ENCODE measurements at regions not wholly inside any gene's neighbourhood (a gene's known extent, or its start where the extent isn't known, plus 50 kb on each side); places are given as distances from the start of the nearest gene placed in this dataset.

- H3K27ac ChIP-seq = no peak overlapping the region
- H3K27me3 ChIP-seq = no peaks in the 10 kb centered on the region
- no peaks in the 10 kb centered on the region for H3K36me3 ChIP-seq
- intact Hi-C loops (cut with DNase I; ENCODE audit: low total_unique reads) = loop anchor here (10.0 kb wide), 1 partner anchor 588 kb away; no protein-coding TSS in a partner anchor
- no peaks in the 10 kb centered on the region for H3K4me1 ChIP-seq
- H3K9me3 ChIP-seq = no peaks in the 10 kb centered on the region
- no peak for DNase-seq
- H3K4me3 ChIP-seq = no peak overlapping the region
- no peak for TF ChIP-seq CTCF (IDR thresholded peaks at IDR 0.05)
- no peak for TF ChIP-seq POLR2A (IDR thresholded peaks at IDR 0.05)
These were observed 108.3 kb downstream of the AHR start for GRCh38 chr7:17406738-17407137.

GRCh38 chr7:17407229-17407628 is 108.8 kb downstream of the AHR start:
- Histone ChIP-seq H3K4me3 (no peak overlapping the region), H3K36me3 (no peaks in the 10 kb centered on the region), H3K27me3 (no peaks in the 10 kb centered on the region), H3K4me1 (no peaks in the 10 kb centered on the region), H3K27ac (no peak overlapping the region), H3K9me3 (no peaks in the 10 kb centered on the region)
- no peak for DNase-seq
- intact Hi-C loops (cut with DNase I; ENCODE audit: low total_unique reads) = loop anchor here (10.0 kb wide), 1 partner anchor 588 kb away; no protein-coding TSS in a partner anchor
- TF ChIP-seq POLR2A (IDR thresholded peaks at IDR 0.05) = no peak
- no peak for TF ChIP-seq CTCF (IDR thresholded peaks at IDR 0.05)

- Histone ChIP-seq H3K9me3 (no peaks in the 10 kb centered on the region), H3K4me3 (no peak overlapping the region), H3K27me3 (no peaks in the 10 kb centered on the region), H3K27ac (no peak overlapping the region), H3K36me3 (no peaks in the 10 kb centered on the region), H3K4me1 (no peaks in the 10 kb centered on the region)
- DNase-seq = peak in 1 of 2 donors; percentile 26
- TF ChIP-seq POLR2A (IDR thresholded peaks at IDR 0.05) (no peak), CTCF (IDR thresholded peaks at IDR 0.05) (no peak)
- intact Hi-C loops (cut with DNase I; ENCODE audit: low total_unique reads) = loop anchor here (10.0 kb wide), 1 partner anchor 586 kb away; no protein-coding TSS in a partner anchor
These were observed 109.9 kb downstream of the AHR start for GRCh38 chr7:17408245-17408903.

GRCh38 chr7:17408904-17409290 is 110.4 kb downstream of the AHR start:
- TF ChIP-seq CTCF (IDR thresholded peaks at IDR 0.05) = no peak
- TF ChIP-seq POLR2A (IDR thresholded peaks at IDR 0.05) = no peak

GRCh38 chr7:17411922-17412321 is 113.5 kb downstream of the AHR start:
- no peak for TF ChIP-seq CTCF (IDR thresholded peaks at IDR 0.05)
- no peak for TF ChIP-seq POLR2A (IDR thresholded peaks at IDR 0.05)
- intact Hi-C loops (cut with DNase I; ENCODE audit: low total_unique reads) = no loop called here

More at GRCh38 chr7:17408904-17409290, 110.4 kb downstream of the AHR start:
- Histone ChIP-seq H3K4me1 (no peaks in the 10 kb centered on the region), H3K36me3 (no peaks in the 10 kb centered on the region), H3K27me3 (no peaks in the 10 kb centered on the region), H3K27ac (no peak overlapping the region), H3K4me3 (no peak overlapping the region), H3K9me3 (no peaks in the 10 kb centered on the region)
- intact Hi-C loops (cut with DNase I; ENCODE audit: low total_unique reads) = loop anchor here (10.0 kb wide), 1 partner anchor 586 kb away; no protein-coding TSS in a partner anchor
- DNase-seq = no peak

More at GRCh38 chr7:17411922-17412321, 113.5 kb downstream of the AHR start:
- no peaks in the 10 kb centered on the region for H3K4me1 ChIP-seq
- no peaks in the 10 kb centered on the region for H3K9me3 ChIP-seq
- H3K4me3 ChIP-seq = no peak overlapping the region
- no peaks in the 10 kb centered on the region for H3K27me3 ChIP-seq
- H3K36me3 ChIP-seq = no peaks in the 10 kb centered on the region
- no peak overlapping the region for H3K27ac ChIP-seq
- no peak for DNase-seq
